ENCODE measurements at regions not wholly inside any gene's neighbourhood (a gene's known extent, or its start where the extent isn't known, plus 50 kb on each side); places are given as distances from the start of the nearest gene placed in this dataset.

DNA sequence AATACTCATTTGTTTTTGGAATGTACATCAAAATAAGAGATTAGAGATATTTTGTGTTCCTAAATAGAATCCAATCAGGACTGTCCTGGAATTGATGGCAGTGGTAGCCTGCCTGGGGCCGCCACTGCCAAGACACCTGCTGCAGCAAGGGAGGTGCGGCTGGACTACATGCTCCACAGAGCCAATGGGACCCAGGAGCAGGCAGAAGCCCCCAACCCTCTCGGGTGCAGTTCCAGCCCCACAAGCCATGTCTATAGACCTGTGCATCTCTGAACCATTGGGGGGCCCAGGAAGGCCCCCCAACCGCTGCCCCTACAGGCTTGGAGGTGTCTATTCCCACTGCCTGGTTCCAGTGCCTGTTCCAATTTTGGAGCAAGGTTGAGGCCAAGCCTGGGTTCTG is 1524.3 kb downstream of the PCDH18 start:
- TF ChIP-seq EGR1 (IDR thresholded peaks at IDR 0.05): no peak
- TF ChIP-seq TAF1 (IDR thresholded peaks at IDR 0.05; ENCODE audit: low read depth): no peak
- no peak for TF ChIP-seq YY1 (IDR thresholded peaks at IDR 0.05; ENCODE audit: low read depth)
- no peak for TF ChIP-seq CREB1 (IDR thresholded peaks at IDR 0.05; ENCODE audit: low read depth)

Measured in Ishikawa (cell line).